GM13977 (cell line): ENCODE measurements at regions not wholly inside any gene's neighbourhood (a gene's known extent, or its start where the extent isn't known, plus 50 kb on each side); places are given as distances from the start of the nearest gene placed in this dataset.

Experiments
- DNase-seq: peaks from one replicate; pipeline ENCODE4 v3.0.0; 2012; ENCODE audit warnings: low spot score
- CTCF ChIP-seq: IDR thresholded peaks from 2 replicates; pipeline ENCODE4 v1.5.1; 2012; ENCODE audit warnings: mild to moderate bottlenecking, control low read depth; ENCODE audit not compliant: insufficient read depth; ENCODE audit errors: extremely low read depth, missing control alignments
- in situ Hi-C: fragments of 300-500 bp; cut with MboI; formaldehyde crosslinking; loops from one replicate; pipeline ENCODE4 v1.12.0; 2022; ENCODE audit warnings: low sequenced_read_pairs, low pct_unique_long_range_greater_than_20kb, mixed read lengths, inconsistent platforms; ENCODE audit not compliant: unreplicated experiment

GRCh38 chr1:221812088-221812752, 70.3 kb upstream of the DUSP10 start:
- no peak for TF ChIP-seq CTCF
- no peak for DNase-seq
- in situ Hi-C loops: no loop called here

- no peak for DNase-seq
- no peak for TF ChIP-seq CTCF
- in situ Hi-C loops: no loop called here
Measured at GRCh38 chr1:221810406-221810805, 68.5 kb upstream of the DUSP10 start.

DNA sequence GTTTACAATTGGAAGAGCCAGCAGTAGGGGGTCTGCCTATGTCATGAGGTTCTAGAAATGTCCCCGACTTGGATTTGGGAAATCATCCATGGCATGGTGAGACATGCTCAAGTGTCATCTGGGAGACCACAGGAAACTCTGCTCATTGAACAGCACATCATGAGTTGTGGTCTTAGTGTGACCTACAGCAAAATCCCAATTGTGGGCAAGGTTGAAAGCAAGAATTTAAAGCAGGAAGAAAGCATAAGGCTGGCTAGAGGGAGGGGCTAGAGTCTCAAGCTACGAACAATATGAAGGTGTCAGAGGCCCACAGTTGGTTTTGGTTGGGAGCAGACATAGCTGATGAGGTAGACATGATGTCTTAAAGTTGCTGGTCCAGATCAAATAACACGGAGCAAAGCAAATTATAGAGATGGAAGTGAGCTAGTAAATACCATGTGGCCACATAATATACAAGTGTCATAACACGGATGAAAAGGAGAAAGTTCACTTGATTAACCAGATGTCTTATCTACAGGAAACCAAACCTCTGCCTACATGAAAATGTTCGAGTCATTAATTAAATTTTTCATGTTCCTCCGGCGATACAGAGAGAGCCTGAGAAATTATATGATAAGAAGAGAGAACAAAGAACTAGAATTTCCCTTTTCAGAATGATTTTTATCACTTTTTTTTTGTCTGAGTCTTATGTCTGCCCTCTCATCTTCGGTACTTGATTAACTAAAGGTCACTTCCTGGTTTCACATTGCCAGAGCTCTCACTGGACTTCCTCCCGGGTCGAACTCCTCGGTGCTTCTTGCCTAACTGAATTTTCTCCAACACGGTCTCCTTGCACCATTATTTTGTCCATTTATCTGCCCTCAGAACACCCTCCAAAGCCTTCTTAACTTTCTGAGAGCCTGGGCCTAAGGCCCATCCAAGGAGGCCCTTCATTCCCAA, 67.5 kb upstream of the DUSP10 start:
- in situ Hi-C loops: no loop called here
- TF ChIP-seq CTCF: no peak
- DNase-seq: no peak

GRCh38 chr1:221806984-221807383, 65.1 kb upstream of the DUSP10 start:
- DNase-seq: no peak
- in situ Hi-C loops: no loop called here
- no peak for TF ChIP-seq CTCF

DNA sequence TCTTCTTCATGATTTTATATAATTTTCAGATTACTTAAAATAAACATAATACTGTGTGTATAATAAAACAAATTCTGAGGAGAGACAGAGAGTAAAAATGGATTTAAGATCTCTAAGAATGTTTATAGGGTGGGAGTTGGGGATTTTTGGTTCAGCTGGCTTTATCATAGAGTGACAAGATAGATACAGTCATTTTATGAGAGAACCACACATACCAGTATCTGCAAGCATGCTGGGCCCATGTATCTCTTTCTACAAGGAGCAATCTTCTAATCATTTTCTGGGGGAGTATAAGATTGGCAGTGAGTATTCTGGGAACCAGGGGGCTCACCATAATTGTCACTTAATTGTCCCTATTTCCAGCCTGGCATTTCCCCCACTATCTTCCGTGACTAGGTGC, 64.3 kb upstream of the DUSP10 start:
- in situ Hi-C loops: no loop called here
- DNase-seq: no peak
- no peak for TF ChIP-seq CTCF

DNA sequence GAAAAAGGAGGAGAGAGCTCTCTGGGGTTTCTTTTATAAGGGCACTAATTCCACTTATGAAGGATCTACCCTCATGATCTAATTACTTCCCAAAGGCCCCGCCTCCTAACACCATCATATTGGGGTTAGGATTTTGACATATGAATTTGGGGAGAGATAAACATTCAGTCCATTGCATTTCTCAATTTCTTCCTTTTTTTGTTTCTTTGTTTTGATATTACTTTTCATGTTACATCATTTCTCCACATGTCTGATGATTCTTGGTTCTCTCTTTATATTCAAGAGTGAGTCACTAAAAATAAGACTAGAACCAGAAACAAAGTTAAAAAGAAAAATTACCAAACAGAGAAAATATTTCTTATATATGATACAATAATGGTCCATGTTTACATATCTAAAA, 63.2 kb upstream of the DUSP10 start:
- in situ Hi-C loops: no loop called here
- no peak for TF ChIP-seq CTCF
- DNase-seq: no peak
